ENCODE measurements at regions not wholly inside any gene's neighbourhood (a gene's known extent, or its start where the extent isn't known, plus 50 kb on each side); places are given as distances from the start of the nearest gene placed in this dataset.

DNA sequence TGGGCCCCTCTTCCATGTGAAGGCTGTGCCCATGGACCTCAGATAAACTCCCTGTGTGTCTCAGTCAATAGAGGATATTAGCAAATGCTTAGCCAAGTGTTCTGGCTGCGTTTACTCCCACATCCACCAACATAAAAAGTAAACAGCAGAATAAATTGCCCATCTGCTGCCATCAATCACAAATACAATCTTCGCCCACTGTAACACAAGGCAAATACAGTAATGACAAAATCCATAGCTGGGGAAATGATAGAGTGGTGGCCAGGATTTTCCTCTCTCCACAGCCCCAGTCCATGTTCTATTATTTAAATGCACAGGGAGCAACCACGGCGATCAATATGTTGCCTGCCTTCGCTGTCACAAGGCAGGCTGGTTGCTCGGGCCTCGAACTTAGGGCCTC lies 376.5 kb downstream of the UQCRFS1 start:
- 10% methylated on average over 7 of the region's 7 CpGs for WGBS (ENCODE audit: insufficient coverage, insufficient replicate concordance, low lambda C conversion rate, missing lambda C conversion rate)

DNA sequence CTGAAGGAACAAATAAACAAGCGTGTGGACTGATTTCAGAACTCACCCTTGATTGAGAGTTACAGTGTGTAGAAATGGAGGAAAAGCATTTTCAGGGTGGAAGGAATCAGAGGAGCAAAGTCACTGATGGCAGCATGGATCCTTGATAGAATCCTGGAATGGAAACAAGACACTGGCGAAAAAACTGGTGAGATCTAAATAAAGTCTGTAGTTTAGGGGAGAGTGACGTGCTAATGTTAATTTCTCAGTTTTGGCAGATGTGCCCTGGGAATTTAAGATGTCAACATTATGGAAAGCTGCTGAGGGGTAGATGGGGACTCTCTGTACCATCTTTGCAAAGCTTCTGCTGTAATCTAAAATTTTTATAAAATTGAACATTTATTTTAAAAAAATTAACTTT lies 378.0 kb downstream of the UQCRFS1 start:
- Histone ChIP-seq H3K4me3 (no peak overlapping the region), H3K4me2 (ENCODE audit: control insufficient read depth, insufficient read depth) (no peak overlapping the region), H3K9me3 (replicated peaks; ENCODE audit: control insufficient read depth, insufficient read depth, low read length) (no peaks in the 10 kb centered on the region; the same call in 2 of the 3 replicates), H3K27ac (ENCODE audit: control insufficient read depth, insufficient read depth) (no peak overlapping the region), H3K36me3 (ENCODE audit: control insufficient read depth in 2 of 2, insufficient read depth in 2 of 2, low read length in 1 of 2) (no peaks in the 10 kb centered on the region), H3K9ac (ENCODE audit: control insufficient read depth, insufficient read depth, low read length) (no peak overlapping the region), H4K20me1 (ENCODE audit: control insufficient read depth, insufficient read depth) (no peaks in the 10 kb centered on the region), H3K27me3 (replicated peaks in 1 of 2; ENCODE audit: control insufficient read depth in 2 of 2, insufficient read depth in 2 of 2, low read length in 1 of 2) (no peaks in the 10 kb centered on the region), H2AFZ (ENCODE audit: control insufficient read depth, low read depth, low read length) (no peak overlapping the region), H3K79me2 (ENCODE audit: control insufficient read depth, insufficient read depth, low read length) (no peaks in the 10 kb centered on the region), H3K4me1 (ENCODE audit: control insufficient read depth, insufficient read depth, low read length) (no peaks in the 10 kb centered on the region)
- in situ Hi-C loops (cut with MboI) = no loop called here
- POLR2A ChIA-PET = no interaction called here
- intact Hi-C loops (cut with micrococcal nuclease; ENCODE audit: unreplicated experiment) = no loop called here
- no TSS peak for BruUV-seq (replicated peaks)
- no peak for FAIRE-seq
- SMC1A ChIA-PET (ENCODE audit: uncharacterized antibody, unreplicated experiment) = no interaction called here
- no peak for DNase-seq (ENCODE audit: low read depth, low spot score)
- RAD21 ChIA-PET (ENCODE audit: unreplicated experiment) = no interaction called here
- no peak for ATAC-seq
- TF ChIP-seq HDGF (IDR thresholded peaks at IDR 0.05) (no peak), PML (IDR thresholded peaks at IDR 0.05; ENCODE audit: low read length) (no peak), CEBPB (IDR thresholded peaks at IDR 0.05; ENCODE audit: borderline replicate concordance in 1 of 2, low read depth in 2 of 2, low read length in 2 of 2) (no peak), NRF1 (conservative IDR thresholded peaks at IDR 0.05; ENCODE audit: low read depth, low read length) (no peak), STAT1 (conservative IDR thresholded peaks at IDR 0.05) (no peak), SMAD1 (IDR thresholded peaks at IDR 0.05; ENCODE audit: low read depth, partially characterized antibody) (no peak), SMARCA5 (IDR thresholded peaks at IDR 0.05) (no peak), SRF (IDR thresholded peaks at IDR 0.05; ENCODE audit: low read depth in 2 of 2, low read length in 2 of 2) (no peak), NR2C2 (IDR thresholded peaks at IDR 0.05; ENCODE audit: borderline replicate concordance, control insufficient read depth, insufficient read length, low read depth) (no peak)
- CTCF ChIA-PET = no interaction called here
- WGBS (ENCODE audit: insufficient coverage, insufficient replicate concordance, low lambda C conversion rate, missing lambda C conversion rate) = 5% methylated on average over 3 of the region's 3 CpGs

More for the DNA sequence above, 376.5 kb downstream of the UQCRFS1 start:
- Histone ChIP-seq H3K79me2 (ENCODE audit: control insufficient read depth, insufficient read depth, low read length) (no peaks in the 10 kb centered on the region), H3K4me2 (ENCODE audit: control insufficient read depth, insufficient read depth) (no peak overlapping the region), H3K36me3 (ENCODE audit: control insufficient read depth in 2 of 2, insufficient read depth in 2 of 2, low read length in 1 of 2) (no peaks in the 10 kb centered on the region), H3K4me1 (ENCODE audit: control insufficient read depth, insufficient read depth, low read length) (no peaks in the 10 kb centered on the region), H3K4me3 (no peak overlapping the region), H3K27ac (ENCODE audit: control insufficient read depth, insufficient read depth) (no peak overlapping the region), H2AFZ (ENCODE audit: control insufficient read depth, low read depth, low read length) (no peak overlapping the region), H3K9ac (ENCODE audit: control insufficient read depth, insufficient read depth, low read length) (no peak overlapping the region), H3K9me3 (replicated peaks; ENCODE audit: control insufficient read depth, insufficient read depth, low read length) (no peaks in the 10 kb centered on the region; the same call in 2 of the 3 replicates), H4K20me1 (ENCODE audit: control insufficient read depth, insufficient read depth) (no peaks in the 10 kb centered on the region), H3K27me3 (replicated peaks in 1 of 2; ENCODE audit: control insufficient read depth in 2 of 2, insufficient read depth in 2 of 2, low read length in 1 of 2) (no peaks in the 10 kb centered on the region)
- ChIA-PET SMC1A (ENCODE audit: uncharacterized antibody, unreplicated experiment) (no interaction called here), CTCF (no interaction called here), RAD21 (ENCODE audit: unreplicated experiment) (no interaction called here), POLR2A (no interaction called here)
- BruUV-seq (replicated peaks) = no TSS peak
- in situ Hi-C loops (cut with MboI) (no loop called here), intact Hi-C loops (cut with micrococcal nuclease; ENCODE audit: unreplicated experiment) (no loop called here)
- DNase-seq (ENCODE audit: low read depth, low spot score) (no peak), FAIRE-seq (no peak), ATAC-seq (no peak)
- TF ChIP-seq, protein P1, sequence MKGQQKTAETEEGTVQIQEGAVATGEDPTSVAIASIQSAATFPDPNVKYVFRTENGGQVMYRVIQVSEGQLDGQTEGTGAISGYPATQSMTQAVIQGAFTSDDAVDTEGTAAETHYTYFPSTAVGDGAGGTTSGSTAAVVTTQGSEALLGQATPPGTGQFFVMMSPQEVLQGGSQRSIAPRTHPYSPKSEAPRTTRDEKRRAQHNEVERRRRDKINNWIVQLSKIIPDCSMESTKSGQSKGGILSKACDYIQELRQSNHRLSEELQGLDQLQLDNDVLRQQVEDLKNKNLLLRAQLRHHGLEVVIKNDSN (IDR thresholded peaks at IDR 0.05; ENCODE audit: borderline replicate concordance, extremely low read length, insufficient read depth, low read depth, low read length) = no peak
- TF ChIP-seq POU2F2 (IDR thresholded peaks at IDR 0.05; ENCODE audit: borderline replicate concordance, low read depth, low read length) = no peak
- no peak for TF ChIP-seq TCF3 (IDR thresholded peaks at IDR 0.05; ENCODE audit: borderline replicate concordance, insufficient read depth, low read depth, low read length)
- TF ChIP-seq NR2C2 (IDR thresholded peaks at IDR 0.05; ENCODE audit: borderline replicate concordance, control insufficient read depth, insufficient read length, low read depth) = no peak
- no peak for TF ChIP-seq SRF (IDR thresholded peaks at IDR 0.05; ENCODE audit: low read depth in 2 of 2, low read length in 2 of 2)
- TF ChIP-seq NRF1 (conservative IDR thresholded peaks at IDR 0.05; ENCODE audit: low read depth, low read length) = no peak
